K562 (cell line): ENCODE measurements at regions not wholly inside any gene's neighbourhood (a gene's known extent, or its start where the extent isn't known, plus 50 kb on each side); places are given as distances from the start of the nearest gene placed in this dataset.

Experiments used
- ADNP ChIP-seq: fragments of 200-800 bp; sonication (Bioruptor generic); IDR thresholded peaks from 2 replicates; pipeline ENCODE4 v1.6.1; 2016; ENCODE audit warnings: missing genetic modification characterization, missing compliant biosample characterization
- ARID3A ChIP-seq: IDR thresholded peaks from 2 replicates; pipeline ENCODE4 v1.6.1; 2012; ENCODE audit warnings: low read depth, low read length, improper control_type of control experiment, borderline replicate concordance
- ARID3B ChIP-seq: fragments of 250-450 bp; sonication (Bioruptor Pico); IDR thresholded peaks from 2 replicates; pipeline ENCODE4 v1.4.0; 2020; ENCODE audit warnings: borderline replicate concordance
- ATF3 ChIP-seq, 2 experiments: fragments of 450-650 bp in 1 of 2; sonication (generic) in 1 of 2; formaldehyde crosslinking in 1 of 2; IDR thresholded peaks in 1 of 2; conservative IDR thresholded peaks in 1 of 2; 2 replicates each; pipeline versions ENCODE4 v1.6.1 to v1.8.1; 2016 to 2023; ENCODE audit warnings: mild to moderate bottlenecking in 2 of 2, moderate library complexity in 2 of 2, inconsistent platforms in 1 of 2, missing genetic modification reagents in 1 of 2
- CBX8 ChIP-seq: fragments of 200-600 bp; sonication (generic); IDR thresholded peaks from 2 replicates; pipeline ENCODE4 v1.6.1; 2012; ENCODE audit warnings: borderline replicate concordance, mixed run types, low read depth, mild to moderate bottlenecking, moderate library complexity, mixed read lengths, low read length, control low read depth, inconsistent platforms; ENCODE audit not compliant: poor library complexity, severe bottlenecking; ENCODE audit errors: extremely low read depth
- CREB3L1 ChIP-seq: fragments of 450-650 bp; IDR thresholded peaks from 2 replicates; pipeline ENCODE4 v1.6.1; 2014; ENCODE audit warnings: low read depth, mild to moderate bottlenecking, moderate library complexity, borderline replicate concordance
- HDAC1 ChIP-seq, 2 experiments: fragments of 450-650 bp; IDR thresholded peaks; 2 replicates each; pipeline ENCODE4 v1.6.1; 2016 to 2017; ENCODE audit warnings: inconsistent platforms in 1 of 2, mild to moderate bottlenecking in 1 of 2, moderate library complexity in 1 of 2
- KLF16 ChIP-seq: IDR thresholded peaks from 2 replicates; pipeline ENCODE4 v1.6.1; 2016; ENCODE audit warnings: antibody characterized with exemption
- MBD1 ChIP-seq: fragments of 250-450 bp; sonication (Bioruptor Pico); IDR thresholded peaks from 2 replicates; pipeline ENCODE4 v1.8.0; 2022; ENCODE audit warnings: inconsistent platforms
- NFE2 ChIP-seq: IDR thresholded peaks from 2 replicates; pipeline ENCODE4 v1.6.1; 2014; ENCODE audit warnings: antibody characterized with exemption, low read depth
- SNRNP70 ChIP-seq: fragments of 200-400 bp; formaldehyde crosslinking; optimal IDR thresholded peaks from 2 replicates; pipeline ENCODE3; 2017; ENCODE audit warnings: low read depth, low read length
- SRSF9 ChIP-seq: fragments of 200-400 bp; formaldehyde crosslinking; IDR thresholded peaks from 2 replicates; pipeline ENCODE4 v1.6.1; 2017; ENCODE audit warnings: low read depth, low read length, borderline replicate concordance
- ZNF134 ChIP-seq: fragments of 250-450 bp; sonication (Bioruptor Pico); conservative IDR thresholded peaks from 2 replicates; pipeline ENCODE4 v1.4.0; 2020
- ZNF184 ChIP-seq: sonication (generic); formaldehyde crosslinking; IDR thresholded peaks from 2 replicates; pipeline ENCODE4 v1.5.0; 2020; ENCODE audit warnings: missing genetic modification reagents
- ZNF398 ChIP-seq: fragments of 250-450 bp; sonication (Bioruptor Pico); IDR thresholded peaks from 2 replicates; pipeline ENCODE4 v1.8.0; 2021; ENCODE audit warnings: moderate library complexity, mild to moderate bottlenecking, inconsistent platforms
- ZNF41 ChIP-seq: fragments of 250-450 bp; sonication (Bioruptor Pico); conservative IDR thresholded peaks from 2 replicates; pipeline ENCODE4 v1.4.0; 2020; ENCODE audit warnings: mild to moderate bottlenecking
- ZSCAN29 ChIP-seq: fragments of 450-650 bp; IDR thresholded peaks from 2 replicates; pipeline ENCODE4 v1.6.1; 2017

GRCh38 chr7:63925626-63926460 is 72.8 kb upstream of the ZNF722 start (continued):
- peak; percentile 82; the same call in 1 of the 2 replicates for TF ChIP-seq CREB3L1
- TF ChIP-seq ZNF184 (CRISPR knock-in tag), result no peak
- no peak for TF ChIP-seq ZNF41 (CRISPR knock-in tag)
- no peak for TF ChIP-seq HDAC1 (IDR thresholded peaks at IDR 0.05)
- TF ChIP-seq ZNF398 (CRISPR knock-in tag), result no peak
- TF ChIP-seq ZSCAN29, result no peak
- no peak for TF ChIP-seq NFE2
- no peak for TF ChIP-seq CBX8
- TF ChIP-seq ADNP (tag), result no peak
- no peak for TF ChIP-seq MBD1 (CRISPR knock-in tag)
- TF ChIP-seq ARID3B (CRISPR knock-in tag), result no peak
- no peak for TF ChIP-seq ZNF134 (CRISPR knock-in tag)
- no peak for TF ChIP-seq SRSF9
- no peak for TF ChIP-seq KLF16
- TF ChIP-seq ATF3 (IDR thresholded peaks at IDR 0.05), result no peak
- no peak for TF ChIP-seq ATF3 (CRISPR knock-in tag; conservative IDR thresholded peaks at IDR 0.05)
- no peak for TF ChIP-seq ARID3A
- no peak for TF ChIP-seq SNRNP70
